TTC549 (cell line): ENCODE measurements at regions not wholly inside any gene's neighbourhood (a gene's known extent, or its start where the extent isn't known, plus 50 kb on each side); places are given as distances from the start of the nearest gene placed in this dataset.
"Not testable (repeated sequence)": the region's sequence is repeated elsewhere in the genome, so short reads cannot be mapped to it uniquely, and the experiment has no call there.

ENCODE experiments used
- FAIRE-seq: peaks from 2 replicates; lab custom pipeline; 2012; peaks lifted over from hg19 to GRCh38; lab: Jason Lieb, UNC

DNA sequence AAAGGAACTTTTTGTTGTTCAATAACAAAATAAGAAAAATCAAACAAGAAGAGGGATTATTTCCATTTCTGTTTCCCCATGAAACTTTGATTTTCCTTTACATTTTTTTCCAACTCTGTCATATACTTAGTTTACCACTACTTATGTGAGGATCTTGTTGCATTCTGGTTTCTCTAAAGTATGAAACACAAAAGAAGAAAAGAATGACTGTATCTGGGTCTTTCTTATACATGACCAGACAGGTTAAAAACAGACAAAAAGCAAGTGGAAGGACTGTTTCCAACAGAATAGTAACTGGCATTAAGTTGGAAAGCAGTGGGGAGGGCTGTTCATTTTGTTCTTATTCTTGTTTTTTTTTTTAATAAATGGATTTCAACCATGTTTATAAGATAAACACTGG, 1207.8 kb upstream of the FAM98A start:
- no peak for FAIRE-seq

- no peak for FAIRE-seq
These were observed 1207.3 kb upstream of the FAM98A start for GRCh38 chr2:34806396-34806795.

GRCh38 chr2:34799556-34799955, 1200.5 kb upstream of the FAM98A start:
- no peak for FAIRE-seq

GRCh38 chr2:34795586-34795985, 1196.5 kb upstream of the FAM98A start:
- FAIRE-seq = not testable (repeated sequence)

DNA sequence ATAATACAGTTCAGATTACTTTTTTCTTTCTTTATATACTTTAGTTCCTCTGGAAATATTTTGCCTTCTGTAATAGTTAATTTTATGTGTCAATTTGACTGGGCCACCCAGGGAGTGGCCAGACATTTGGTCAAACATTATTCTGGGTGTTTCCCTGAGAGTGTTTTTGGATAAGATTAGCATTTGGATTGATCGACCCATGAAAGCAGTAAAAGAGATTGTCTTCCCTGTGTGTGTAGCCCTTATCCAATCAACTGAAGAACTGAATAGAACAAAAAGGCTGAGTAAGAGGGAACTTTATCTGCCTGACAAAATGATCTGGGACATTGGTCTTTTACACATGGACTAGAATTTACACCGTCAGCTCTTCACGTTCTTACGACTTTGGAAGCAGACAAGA, 1190.1 kb upstream of the FAM98A start:
- FAIRE-seq = no peak

- FAIRE-seq = no peak
These were observed 1188.2 kb upstream of the FAM98A start for GRCh38 chr2:34787341-34787740.

GRCh38 chr2:34785206-34785785, 1186.2 kb upstream of the FAM98A start:
- FAIRE-seq = no peak

DNA sequence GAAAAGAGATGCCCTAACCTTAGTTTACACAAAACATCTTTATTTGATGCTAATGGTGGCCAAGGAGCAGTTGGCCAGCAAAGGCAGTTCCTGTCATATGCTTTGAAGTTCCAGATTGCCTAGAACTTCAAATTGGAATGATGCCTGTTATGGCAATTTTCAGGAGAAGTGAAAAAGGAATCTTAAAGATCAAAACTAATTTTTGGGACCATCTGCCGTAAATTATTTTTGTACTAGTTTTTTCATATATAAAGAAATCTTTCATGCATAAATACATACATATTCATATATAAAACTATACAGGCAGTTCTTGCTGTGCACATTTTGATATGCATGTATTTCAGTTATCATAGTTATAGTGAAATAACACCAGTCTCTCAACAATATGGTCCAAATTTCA, 1185.6 kb upstream of the FAM98A start:
- FAIRE-seq = no peak

- not testable (repeated sequence) for FAIRE-seq
These were observed 1151.6 kb upstream of the FAM98A start for GRCh38 chr2:34750742-34751141.

- FAIRE-seq = no peak
These were observed 1148.5 kb upstream of the FAM98A start for GRCh38 chr2:34747643-34748042.

GRCh38 chr2:34738691-34739090, 1139.6 kb upstream of the FAM98A start:
- no peak for FAIRE-seq

DNA sequence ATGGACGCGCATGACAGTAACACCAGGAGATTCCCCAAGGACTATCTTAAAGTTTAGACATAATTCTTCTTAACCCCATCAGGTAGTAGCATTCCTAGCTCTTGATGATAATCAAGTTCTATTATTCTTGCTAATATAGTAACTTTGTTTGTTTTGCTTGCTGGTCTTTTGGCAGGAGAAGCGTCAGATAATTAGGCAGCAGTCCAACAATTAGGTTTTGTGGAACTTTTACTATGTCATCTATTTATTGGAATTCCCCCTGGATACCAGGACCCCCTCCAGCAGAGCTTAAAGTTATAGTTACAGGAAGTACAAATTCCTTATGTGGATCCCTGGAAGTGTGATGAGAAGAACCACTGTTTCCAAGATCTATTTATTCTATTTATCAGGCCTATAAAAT, 1138.0 kb upstream of the FAM98A start:
- FAIRE-seq = no peak

GRCh38 chr2:34736482-34736881, 1137.4 kb upstream of the FAM98A start:
- FAIRE-seq = no peak

DNA sequence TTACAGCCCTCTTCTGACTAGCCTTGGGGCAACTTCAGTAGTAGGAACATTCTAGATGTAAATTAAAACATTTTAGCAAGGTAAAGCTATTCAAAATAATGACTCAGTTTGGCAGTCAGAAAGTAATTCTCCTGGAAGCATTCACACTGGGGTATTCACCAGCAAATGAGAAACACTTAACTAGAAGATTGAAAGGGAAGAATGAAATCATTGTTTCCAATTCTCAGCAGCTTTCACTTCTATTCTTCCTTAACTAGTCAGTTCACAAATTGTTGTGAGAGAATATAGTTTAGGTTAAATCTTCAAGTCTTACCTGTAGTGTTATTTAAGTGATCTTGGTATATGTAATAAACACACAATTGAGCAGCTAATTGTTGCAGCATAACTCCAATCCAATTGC, 1135.6 kb upstream of the FAM98A start:
- FAIRE-seq = no peak

DNA sequence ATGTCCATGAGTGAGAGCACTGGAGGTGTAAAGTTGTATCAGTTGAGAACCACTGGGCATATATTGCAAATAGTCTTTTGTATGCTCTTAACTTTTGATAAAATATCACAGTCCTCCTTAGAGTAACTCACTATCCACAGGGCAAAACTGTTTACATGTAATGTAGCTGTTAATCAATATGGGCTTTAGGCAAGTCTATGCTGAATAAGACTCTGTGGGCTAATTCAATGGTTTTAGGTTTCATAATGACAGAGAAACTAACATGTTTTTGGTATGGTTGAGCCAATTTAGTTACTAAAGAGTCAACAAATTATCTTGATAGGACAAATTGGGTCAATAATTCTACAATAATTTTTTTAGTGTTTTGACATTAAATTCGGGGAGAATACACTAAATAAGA, 1134.9 kb upstream of the FAM98A start:
- no peak for FAIRE-seq

DNA sequence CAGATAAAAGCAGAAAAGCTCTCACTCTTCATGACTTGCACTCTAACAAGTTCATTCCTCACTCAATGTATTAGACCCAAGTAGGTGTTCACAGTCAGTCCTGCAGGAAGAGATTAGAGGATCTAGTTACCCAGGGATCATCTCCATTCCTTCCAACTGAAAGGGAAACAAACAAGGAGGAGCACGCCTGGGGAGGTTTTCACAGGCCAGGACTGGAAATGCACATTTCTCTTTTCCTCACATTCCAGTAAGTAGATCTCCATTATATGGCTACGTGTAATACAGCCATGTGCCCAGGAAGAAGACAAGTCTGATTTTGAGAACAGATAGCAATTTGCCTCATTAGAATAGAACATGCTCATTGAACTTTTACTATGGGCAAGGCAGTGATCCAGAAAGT, 1132.2 kb upstream of the FAM98A start:
- FAIRE-seq = no peak

GRCh38 chr2:34729845-34730244, 1130.7 kb upstream of the FAM98A start:
- FAIRE-seq = no peak

GRCh38 chr2:34724107-34724506, 1125.0 kb upstream of the FAM98A start:
- no peak for FAIRE-seq

- no peak for FAIRE-seq
These were observed 1124.6 kb upstream of the FAM98A start for GRCh38 chr2:34723683-34724082.

DNA sequence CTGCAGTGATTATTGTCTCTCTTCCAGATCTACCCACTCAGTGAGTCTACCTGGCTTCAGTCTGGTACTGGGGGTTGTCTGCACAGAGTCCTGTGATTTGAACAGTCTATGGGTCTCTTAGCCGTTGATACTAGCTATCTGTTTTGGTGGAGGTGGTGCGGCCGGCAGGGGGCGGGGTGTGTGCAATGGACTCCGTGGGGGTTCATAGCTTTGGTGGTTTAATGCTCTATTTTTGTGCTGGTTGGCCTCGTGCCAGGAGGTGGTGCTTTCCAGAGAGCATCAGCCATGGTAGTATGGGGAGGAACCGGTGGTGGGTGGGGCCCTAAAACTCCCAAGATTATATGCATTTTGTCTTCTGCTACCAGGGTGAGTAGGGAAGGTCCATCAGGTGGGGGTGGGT, 1120.1 kb upstream of the FAM98A start:
- no peak for FAIRE-seq

DNA sequence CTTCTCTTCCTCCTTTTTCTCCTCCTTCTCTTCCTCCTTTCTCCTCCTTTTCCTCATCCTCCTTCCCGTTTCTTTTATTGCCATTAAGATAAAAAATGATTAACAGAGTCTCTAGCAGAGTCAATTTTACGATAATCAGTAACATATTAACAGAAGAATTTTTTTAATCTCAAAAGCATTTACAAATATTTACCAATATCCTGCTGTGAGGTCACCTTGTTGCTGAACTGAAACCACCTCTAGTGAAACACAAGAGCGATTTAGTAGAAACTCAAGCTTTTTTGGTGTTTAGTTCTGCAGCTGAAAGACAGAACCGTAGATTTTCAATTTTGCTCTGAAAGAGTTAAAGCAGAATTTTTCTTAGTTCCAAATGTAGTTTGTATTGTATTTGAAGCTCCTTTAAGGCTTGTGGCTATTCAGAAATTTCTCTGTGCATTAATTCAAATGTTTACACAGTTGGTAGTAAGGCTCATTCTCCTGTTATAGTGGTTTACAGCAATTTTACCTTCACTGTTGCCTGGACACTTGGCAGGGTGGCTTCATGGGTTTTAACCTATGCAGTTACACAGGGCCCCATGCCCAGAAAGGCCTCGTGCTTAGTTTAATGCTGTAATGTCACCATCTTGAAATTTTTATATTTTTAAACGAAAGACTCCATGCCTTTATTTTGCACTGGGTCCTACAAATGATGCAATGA, 1106.6 kb upstream of the FAM98A start:
- no peak for FAIRE-seq

DNA sequence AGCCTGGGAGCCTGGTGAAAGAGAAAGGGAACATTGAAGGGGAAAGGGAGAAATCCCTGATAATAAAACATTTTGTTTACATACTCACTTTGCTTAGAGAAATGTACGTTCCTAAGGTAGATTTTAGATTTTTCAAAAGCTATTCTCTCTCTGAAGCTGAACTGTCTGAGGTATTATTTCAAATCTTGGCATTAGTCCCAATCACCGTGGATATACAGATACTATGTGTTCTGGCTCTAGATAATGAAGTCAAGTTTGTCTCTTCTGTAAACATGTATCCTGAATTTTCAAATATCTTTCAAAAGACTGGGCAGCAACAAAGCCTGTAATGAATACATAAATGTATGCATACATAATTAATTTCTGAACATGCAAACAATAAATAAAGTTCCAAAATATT, 1104.2 kb upstream of the FAM98A start:
- FAIRE-seq = no peak

GRCh38 chr2:34702391-34702790, 1103.3 kb upstream of the FAM98A start:
- not testable (repeated sequence) for FAIRE-seq

- FAIRE-seq = not testable (repeated sequence)
These were observed 1078.5 kb upstream of the FAM98A start for GRCh38 chr2:34677591-34677990.
